ENCODE measurements at regions not wholly inside any gene's neighbourhood (a gene's known extent, or its start where the extent isn't known, plus 50 kb on each side); places are given as distances from the start of the nearest gene placed in this dataset.

- no peak for TF ChIP-seq CTCF (IDR thresholded peaks at IDR 0.05; ENCODE audit: low read depth, low read length, missing control alignments)
These were observed 478.5 kb upstream of the TENM4 start for GRCh38 chr11:79919350-79919749.

GRCh38 chr11:79918846-79919245, 478.0 kb upstream of the TENM4 start:
- no peak for TF ChIP-seq CTCF (IDR thresholded peaks at IDR 0.05; ENCODE audit: low read depth, low read length, missing control alignments)
- no peak for DNase-seq (ENCODE audit: extremely low read depth, low read depth)
- no peak overlapping the region for H3K4me3 ChIP-seq (replicated peaks; ENCODE audit: low read depth, low read length)

More at GRCh38 chr11:79919350-79919749, 478.5 kb upstream of the TENM4 start:
- DNase-seq (ENCODE audit: extremely low read depth, low read depth), result no peak
- no peak overlapping the region for H3K4me3 ChIP-seq (replicated peaks; ENCODE audit: low read depth, low read length)

- no peak for TF ChIP-seq CTCF (IDR thresholded peaks at IDR 0.05; ENCODE audit: low read depth, low read length, missing control alignments)
- H3K4me3 ChIP-seq (replicated peaks; ENCODE audit: low read depth, low read length), result no peak overlapping the region
- DNase-seq (ENCODE audit: extremely low read depth, low read depth), result no peak
These were observed 465.3 kb upstream of the TENM4 start for GRCh38 chr11:79906164-79906563.

GRCh38 chr11:79902493-79902892, 461.7 kb upstream of the TENM4 start:
- TF ChIP-seq CTCF (IDR thresholded peaks at IDR 0.05; ENCODE audit: low read depth, low read length, missing control alignments), result no peak
- no peak for DNase-seq (ENCODE audit: extremely low read depth, low read depth)
- no peak overlapping the region for H3K4me3 ChIP-seq (replicated peaks; ENCODE audit: low read depth, low read length)

GRCh38 chr11:79897896-79898295, 457.1 kb upstream of the TENM4 start:
- no peak for DNase-seq (ENCODE audit: extremely low read depth, low read depth)
- no peak for TF ChIP-seq CTCF (IDR thresholded peaks at IDR 0.05; ENCODE audit: low read depth, low read length, missing control alignments)
- H3K4me3 ChIP-seq (replicated peaks; ENCODE audit: low read depth, low read length), result no peak overlapping the region

GRCh38 chr11:79896258-79896657, 455.4 kb upstream of the TENM4 start:
- no peak for DNase-seq (ENCODE audit: extremely low read depth, low read depth)

More at GRCh38 chr11:79896258-79896657, 455.4 kb upstream of the TENM4 start:
- no peak for TF ChIP-seq CTCF (IDR thresholded peaks at IDR 0.05; ENCODE audit: low read depth, low read length, missing control alignments)
- no peak overlapping the region for H3K4me3 ChIP-seq (replicated peaks; ENCODE audit: low read depth, low read length)

Measured in HFF-Myc (cell line).